Stimulated activated CD4-positive, alpha-beta T cell treated with anti-CD3 and anti-CD28 coated beads, Interleukin-1b, Interleukin-23, amount 100 ng/mL, for 48 hours (primary cell): ENCODE measurements at regions not wholly inside any gene's neighbourhood (a gene's known extent, or its start where the extent isn't known, plus 50 kb on each side); places are given as distances from the start of the nearest gene placed in this dataset.
A peak's percentile ranks its signal among the peaks of the same experiment; 100 is the strongest.

ENCODE experiments used
- DNase-seq: peaks from one replicate; pipeline ENCODE4 v3.0.0-alpha.2; 2020

DNA sequence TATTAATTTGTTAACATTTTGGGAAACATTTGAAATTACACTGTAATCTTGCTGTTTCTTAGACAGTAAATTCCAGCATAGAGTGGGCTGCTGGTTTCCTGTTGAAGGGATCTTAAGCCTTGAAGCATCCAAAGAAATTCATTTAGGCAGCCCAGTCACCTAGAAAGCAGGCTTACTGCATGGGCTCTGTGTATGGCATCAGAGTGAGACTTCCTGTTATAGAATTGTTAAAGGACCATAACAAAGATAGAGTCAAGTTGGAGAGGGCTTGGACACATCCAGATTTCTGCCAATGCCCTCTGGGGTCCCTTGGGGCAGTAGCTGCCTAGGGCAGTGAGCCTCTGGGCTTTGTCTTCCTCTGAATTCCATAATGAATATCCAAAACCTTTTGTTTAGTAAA is 149.2 kb downstream of the DYRK2 start:
- no peak for DNase-seq

DNA sequence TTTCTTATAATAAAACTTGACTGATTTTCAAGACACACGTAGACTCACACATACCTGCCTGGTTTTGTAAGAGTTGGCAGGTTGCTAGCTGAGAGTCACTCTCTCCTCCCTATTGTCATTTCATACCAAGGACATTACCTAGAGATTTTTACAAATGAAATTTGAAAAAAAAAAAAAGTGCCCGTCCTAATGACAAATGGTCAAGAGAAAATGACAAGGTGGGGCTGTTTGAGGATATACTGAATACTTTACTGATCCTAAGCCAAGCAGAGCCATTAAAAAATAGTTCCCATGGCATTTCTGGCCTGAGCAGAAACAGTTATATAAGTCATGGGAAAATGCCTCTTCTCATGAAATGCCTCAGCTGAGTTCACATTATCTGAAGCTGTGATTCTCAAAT is 150.2 kb downstream of the DYRK2 start:
- no peak for DNase-seq

DNA sequence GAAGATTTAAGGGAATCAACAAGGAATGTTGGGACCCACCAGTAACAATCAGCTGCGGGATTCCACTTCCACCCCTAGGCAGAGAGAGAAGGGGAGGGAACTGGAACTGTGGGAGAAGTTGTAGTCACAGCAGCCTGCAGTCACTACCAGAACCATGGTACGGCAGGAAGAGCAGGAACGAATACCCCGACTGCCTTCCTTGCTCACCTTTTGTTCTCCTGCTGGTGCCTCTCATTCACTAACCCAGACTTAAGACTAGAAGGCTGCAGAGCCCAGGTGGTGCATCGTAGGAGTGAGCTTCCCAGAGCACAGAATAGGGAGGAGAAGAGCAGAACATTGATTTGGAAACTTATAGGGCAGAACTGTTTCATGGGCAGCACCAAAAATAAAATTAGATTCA is 154.2 kb downstream of the DYRK2 start:
- no peak for DNase-seq

DNA sequence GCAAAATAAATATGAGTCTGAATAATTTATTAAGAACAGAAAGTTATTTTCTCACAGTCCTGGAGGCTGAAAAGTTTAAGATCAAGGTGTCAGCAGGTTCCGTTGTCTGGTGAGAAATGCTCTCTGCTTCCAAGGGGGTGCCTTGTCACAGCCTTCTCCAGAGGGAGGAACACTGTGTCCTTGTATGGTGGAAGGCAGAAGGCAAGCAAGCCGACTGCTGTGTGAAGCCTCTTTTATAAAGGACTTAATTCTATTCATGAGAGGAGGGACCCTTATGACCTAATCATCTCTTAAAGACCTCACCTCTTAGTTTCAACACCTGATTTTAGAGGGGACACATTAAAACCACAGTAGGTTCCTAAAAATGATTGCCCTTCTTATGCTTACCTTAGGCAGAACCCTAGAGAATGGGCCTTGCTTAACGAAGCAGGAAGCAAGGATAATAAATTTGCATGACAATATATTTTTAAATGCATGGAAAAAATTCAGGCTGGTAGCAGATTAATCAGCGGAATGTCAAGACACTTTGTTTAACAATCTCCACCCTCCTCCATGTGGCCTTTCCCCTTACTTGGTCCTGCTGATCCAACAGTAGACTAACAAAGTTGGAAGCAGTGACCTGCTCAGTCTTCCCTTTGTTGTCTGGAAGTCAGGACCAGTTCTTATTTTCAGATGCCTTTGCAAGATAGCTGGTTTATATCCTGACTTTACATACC is 154.9 kb downstream of the DYRK2 start:
- DNase-seq: no peak

DNA sequence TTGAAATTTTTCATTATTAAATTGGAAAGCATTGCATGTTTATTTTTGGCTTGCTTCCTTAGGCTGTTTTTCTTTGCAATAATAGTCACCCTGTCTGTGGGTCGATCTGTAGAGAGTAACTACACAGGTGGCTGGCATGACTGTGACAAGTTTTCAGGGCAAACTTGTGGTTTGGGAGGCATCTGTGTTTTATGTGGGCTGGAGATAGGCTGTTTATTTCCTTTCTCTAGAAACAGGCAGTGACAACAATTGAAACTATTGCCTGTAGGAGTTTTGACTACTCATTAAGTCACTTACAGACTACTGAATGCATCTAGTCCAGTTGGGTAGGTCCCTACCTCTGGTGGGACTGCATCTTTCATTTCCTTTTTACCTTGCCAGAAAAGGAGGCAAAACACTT is 155.6 kb downstream of the DYRK2 start:
- peak; percentile 75 for DNase-seq

DNA sequence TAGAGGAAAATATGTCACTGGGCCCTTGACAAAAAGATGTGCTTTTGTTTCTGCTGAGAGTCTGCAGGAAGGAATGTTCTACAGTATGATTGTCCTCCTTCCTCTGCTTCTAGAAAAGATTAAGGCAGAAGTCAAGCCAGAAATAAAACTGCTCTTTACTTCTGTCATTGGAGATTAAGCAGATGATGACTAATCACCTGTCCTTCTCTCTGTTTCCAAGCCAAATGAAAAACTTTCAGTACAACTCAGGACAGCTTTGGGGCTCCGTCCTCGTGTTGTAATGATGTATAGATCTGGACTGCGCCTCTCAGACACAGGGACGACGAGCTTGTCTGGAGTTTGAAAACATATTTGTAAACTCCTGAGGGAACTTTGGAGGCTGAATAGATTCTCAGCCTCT is 159.3 kb downstream of the DYRK2 start:
- no peak for DNase-seq

DNA sequence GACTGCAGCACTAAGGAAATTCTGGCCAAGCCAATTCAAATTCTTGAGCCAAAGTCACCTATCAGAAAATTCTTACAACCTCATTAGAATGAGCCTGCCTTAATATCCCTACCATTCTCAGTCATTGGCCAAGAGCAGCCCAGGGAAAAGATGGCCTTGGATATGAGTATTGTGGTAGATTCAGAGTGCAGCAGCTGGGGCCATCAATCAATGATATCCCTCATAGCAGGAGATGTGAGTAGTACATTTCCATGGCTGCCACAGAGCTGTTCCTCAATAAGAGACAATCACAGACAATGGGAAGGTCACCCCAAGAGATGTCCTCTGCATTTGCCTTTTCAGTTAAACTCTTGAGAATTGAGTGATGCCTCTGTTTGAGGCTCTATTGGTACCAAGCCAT is 161.6 kb downstream of the DYRK2 start:
- DNase-seq: no peak

DNA sequence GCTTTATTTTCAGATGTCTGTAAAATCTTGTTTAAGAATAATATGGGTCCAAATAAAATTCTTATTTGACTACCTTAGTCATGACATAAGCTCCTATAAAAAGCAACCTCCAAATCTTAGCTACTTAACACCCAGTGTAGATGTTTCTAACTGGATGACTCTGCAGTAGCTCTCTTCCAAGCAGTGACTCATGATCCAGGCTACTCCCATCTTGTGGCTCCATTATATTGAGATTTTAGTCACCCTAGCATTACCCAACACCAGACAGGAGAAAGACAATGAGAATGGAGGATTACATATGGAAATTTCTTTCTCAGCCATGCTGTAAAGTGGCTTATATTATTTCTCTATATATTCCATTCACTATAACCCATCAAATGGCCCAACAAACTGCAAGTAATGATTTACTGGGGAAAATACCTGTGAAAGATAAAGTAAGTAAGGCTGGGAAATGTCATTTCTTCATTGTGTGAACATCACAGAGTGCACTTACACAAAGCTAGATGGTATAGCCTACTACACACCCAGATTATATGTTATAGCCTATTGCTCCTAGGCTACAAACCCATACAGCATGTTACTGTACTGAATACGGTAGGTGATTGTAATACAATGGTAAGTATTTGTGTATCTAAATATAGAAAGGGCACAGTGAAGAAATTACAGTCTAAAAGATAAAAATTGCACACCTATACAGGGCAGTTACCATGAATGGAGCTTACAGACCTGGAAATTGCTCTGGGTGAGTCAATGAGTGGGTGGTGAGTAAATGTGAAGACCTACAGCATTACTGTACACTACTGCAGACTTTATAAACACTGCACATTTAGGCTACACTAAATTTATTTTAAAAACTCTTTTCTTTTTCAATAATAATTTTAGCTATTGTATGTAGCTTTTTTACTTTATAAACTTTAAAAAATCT is 163.2 kb downstream of the DYRK2 start:
- DNase-seq: no peak

DNA sequence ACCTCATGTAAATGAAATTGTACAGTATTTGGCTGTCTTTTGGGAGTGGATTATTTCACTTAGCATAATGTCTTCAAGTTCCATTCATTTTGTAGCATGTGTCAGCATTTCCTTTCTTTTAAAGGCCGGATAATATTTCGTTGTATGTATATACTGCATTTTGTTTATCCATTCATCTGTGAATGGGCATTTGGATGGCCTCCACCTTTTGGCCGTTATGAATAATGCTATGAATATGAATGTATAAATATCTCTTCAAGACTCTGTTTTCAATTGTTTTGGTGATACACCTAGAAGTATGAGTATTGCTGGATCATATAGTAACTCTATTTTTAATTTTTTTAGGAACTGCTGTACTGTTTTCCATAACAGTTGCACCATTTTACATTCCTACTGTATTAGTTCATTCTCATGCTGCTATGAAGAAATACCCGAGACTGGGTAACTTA is 164.9 kb downstream of the DYRK2 start:
- DNase-seq: no peak

DNA sequence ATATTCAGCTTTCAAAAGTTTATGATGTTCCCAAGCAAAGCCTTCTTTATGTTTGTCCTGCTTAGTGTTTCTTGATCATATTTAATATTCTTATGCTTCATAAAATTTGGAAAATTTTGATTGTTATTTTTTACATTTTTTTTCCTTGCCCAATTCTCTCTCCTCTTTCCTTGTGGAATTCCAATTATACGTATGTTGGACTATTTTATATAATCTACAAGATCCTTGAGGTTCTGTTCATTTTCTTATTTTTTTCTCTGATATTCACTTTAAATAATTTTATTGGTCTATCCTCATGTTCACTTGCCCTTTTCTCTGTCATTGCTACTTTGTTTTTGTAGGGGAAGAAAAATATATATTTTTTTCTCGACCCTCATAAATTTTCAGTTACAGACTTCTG is 167.7 kb downstream of the DYRK2 start:
- no peak for DNase-seq

DNA sequence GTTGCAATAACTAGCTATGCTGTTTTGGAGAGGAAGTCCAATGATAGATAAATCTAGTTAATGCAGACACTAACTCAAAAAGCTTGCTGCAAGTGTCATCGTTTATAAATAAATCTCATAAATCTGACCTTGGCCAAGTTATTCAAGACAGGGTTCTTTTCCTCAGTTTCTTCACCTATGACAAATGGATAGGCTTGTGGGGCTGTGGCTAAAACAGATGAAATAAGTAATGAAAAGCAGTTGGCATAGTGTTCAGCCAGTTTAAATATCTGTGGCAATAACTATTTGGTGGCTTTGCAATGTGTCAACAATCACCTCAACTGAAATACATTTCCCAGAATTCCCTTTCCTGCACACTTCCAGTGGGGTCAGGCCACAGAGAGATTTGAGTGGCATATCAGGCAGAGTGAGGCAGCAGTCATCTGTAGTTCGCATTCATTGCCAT is 169.9 kb downstream of the DYRK2 start:
- no peak for DNase-seq

DNA sequence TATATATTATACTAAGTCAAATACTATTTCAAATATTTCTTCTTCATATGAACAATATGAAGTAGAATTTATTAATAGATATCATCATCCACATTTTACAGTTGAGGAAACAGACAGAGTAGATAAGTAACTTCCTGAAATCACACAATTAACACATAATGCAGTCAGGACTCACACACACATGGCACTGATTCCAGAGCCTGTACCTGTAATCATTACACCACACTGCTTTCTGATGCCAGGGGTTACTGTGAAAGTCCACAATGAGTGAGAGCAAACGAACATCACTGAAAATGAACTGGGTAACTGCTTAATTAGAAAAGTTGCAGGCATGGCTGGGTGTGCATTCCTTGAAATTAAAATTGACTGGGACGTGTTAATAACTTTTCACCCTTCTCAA is 169.3 kb upstream of the IFNG-AS1 start:
- DNase-seq: no peak

DNA sequence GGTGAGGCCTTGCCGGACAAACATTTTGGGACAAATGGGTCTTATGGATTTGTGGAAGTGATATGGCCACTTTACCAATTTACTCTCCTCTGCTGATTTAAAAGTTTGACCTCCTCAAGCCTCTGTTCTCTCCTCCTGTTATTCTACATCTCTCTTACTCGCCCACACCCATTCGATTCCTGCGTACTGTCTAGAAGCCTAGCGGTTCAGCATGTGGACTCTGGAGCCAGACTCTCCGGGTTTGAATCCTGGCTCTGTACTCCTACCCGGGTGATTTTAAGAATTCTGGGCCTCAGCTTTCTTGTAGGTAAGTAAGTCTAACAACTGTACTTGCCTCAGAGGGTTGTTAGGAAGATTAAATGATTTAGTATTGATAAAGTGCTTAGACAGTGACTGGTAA is 168.6 kb upstream of the IFNG-AS1 start:
- no peak for DNase-seq

DNA sequence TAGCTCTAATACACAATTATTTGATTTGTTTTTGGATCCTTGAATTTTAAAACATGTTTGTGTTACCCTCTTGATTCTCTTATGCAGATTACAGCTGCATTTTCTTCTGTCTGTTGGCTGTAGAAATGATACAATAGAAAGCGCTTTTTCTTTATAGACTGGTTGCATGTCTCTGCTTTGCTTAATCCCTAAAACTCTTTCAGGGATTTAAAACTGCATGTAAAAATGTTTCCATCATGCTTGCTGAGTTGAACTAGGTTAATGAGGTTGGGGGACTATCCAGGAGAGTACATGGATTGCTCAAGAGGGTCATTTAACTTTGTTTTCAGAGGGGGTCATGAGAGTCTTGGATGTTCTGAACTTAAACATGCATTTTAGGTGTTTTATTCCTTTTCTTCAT is 166.4 kb upstream of the IFNG-AS1 start:
- DNase-seq: no peak

DNA sequence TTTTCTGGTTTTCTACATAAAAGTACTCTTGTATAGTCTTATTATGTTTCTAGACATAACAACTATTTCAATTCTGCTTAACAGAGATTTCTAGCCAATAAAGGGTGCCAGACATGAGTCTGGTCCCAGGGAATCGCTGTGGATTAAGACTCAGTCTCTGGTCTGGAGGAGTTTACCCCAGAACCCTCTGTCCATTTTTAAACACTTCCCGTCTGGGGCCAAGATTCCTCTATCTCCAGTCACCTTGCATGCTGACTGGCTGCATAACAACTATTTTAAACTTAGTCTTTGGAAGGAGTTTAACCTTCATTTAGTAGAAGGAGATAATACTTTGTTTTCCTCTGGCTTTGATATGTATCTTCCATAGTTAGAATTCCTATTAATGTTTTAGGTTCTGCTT is 163.1 kb upstream of the IFNG-AS1 start:
- no peak for DNase-seq

DNA sequence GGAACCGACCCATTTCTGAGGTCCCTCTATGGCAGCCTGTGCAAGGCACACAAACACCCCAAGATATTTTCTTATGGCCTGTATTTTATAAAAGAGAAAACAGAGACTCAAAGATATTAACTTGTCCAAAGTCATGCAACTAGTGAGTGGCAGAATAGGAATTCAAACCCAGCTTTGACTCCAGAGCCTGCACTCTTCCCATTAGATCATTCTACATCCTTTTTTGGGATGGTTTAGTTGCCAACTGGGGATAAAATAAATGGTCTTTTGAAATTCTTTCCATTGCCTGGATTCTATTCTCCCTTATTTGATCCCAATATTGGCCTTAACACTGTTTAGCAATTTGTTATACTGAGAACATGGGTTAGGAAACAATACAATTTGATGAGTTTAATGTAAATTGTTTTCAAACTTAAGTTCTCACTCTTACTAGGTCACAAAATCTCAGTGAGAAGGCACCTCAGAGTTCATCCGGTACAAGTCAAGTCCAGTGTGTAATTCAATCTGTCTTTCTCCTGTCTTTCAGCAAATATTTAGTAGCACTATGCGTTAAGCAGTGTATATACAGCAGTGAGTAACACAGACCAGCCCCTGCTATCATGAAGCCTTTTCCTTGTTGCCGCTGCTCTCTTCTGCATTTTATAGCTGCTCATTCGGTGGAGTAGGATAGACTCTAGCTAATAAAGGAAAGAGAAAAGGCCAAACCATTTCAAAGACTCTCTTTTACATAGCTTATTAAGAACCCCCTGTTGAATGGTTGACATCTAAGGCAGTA is 162.1 kb upstream of the IFNG-AS1 start:
- DNase-seq: no peak

DNA sequence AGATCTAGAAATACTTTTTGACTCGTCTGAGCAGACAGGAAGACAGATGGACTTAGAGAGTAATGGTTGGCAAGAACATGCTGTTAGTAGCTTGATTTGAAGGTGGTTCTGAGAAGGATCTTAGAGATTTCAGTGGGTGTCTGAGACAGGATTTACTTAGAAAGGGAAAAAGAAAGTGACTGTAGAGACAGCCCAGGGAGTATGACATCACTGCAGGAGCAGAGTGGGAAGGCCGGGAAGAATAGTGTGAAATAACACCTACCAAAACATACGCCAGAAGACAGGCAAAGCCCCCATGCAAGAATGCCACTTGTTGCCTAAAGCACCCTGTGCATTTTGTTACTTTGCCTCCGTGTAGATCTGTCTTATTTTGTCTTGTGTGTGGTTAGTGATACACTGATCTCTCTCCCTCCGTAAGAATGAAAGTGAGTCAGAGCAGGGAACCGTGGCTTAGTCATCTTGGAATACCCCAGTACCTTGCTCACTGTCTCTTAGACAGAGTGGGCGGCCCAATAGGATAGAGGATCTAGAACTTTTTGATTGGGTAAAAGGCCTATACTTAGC is 161.3 kb upstream of the IFNG-AS1 start:
- peak; percentile 79 for DNase-seq

DNA sequence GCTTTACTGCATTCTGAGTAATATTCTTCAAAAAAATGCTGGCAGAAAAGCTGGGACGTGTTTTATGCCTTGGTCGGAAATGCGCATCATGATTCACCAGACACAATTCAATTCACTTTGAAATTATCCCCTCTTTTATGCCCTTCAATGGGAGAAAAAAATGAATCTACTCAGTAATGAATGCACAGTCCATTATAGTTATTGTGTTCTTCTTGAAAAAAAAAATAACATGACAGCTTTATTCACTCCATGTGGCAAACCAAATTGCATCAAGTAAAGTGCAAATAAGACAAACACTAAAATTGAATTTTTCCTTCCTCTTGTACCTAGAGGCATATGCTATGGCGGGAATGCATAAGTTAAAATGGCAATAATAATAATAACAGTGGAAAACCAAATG is 159.4 kb upstream of the IFNG-AS1 start:
- DNase-seq: no peak

DNA sequence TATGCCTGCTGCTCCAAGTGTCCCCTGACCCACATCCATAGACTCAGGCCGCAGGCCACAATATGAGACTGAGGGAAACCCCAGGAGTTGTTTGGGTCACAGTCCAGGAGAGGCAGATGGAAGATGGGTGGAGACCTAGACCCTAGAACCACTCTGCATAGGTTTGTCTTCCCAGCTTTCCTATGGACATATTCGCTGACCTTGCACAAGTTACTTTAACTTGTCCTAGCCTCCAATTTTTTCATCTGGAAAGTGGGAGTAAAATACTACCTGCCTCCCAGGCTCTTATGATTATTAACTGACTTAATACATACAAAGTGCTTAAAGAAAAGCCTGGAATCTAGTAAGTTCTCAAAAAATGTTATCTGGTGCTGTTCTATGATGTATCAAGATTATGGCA is 157.1 kb upstream of the IFNG-AS1 start:
- DNase-seq: no peak

DNA sequence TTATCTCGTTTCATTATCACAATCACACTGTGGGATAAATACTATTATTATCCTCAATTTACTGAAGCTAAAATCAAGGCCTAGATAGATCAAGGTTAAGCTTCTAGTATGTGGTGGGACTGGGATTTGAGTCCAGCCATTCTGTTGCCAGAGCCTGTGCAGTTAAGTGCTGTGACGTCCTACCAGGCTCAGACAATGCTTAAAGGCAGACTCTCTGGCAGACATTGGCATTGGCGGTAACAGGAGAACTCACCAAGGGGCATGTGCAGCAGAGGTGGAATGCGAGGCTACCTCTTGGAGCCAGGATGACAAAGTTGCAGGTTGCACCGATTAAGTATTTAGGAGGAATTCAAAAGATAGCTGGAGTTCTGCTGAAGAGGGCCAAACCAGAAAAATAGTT is 155.6 kb upstream of the IFNG-AS1 start:
- no peak for DNase-seq

DNA sequence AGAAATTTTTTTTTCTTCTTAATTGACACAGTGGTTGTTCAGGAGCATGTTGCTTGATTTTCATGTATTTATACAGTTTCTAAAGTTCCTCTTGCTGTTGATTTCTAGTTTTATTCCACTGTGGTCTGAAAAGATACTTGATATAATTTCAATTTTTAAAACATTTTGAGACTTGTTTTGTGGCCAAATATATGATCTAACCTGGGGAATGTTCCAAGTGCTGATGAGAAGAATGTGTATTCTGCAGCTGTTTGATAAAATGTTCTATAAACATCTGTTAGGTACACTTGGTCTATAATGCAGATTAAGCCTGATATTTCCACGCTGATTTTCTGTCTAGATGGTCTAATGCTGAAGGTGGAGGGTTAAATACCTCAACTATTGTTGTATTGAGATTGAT is 151.4 kb upstream of the IFNG-AS1 start:
- no peak for DNase-seq

DNA sequence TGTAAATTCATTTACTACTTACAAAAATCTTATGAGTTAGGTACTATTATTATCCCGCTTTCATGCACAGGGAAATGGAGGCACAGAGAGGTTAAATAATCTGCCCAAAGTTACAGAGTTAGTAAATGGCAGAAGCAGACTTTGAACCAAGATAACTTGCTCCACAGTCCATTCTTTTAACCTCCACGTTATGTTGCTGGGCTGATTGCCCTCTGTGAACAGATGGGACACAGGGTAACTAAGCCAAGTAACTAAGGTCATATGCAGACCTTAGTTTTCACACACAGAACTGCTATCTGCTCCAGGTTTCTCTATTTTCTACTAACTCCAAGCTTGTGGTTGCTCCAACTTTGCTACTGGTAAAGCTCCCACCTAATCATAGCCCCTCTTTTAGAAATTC is 147.1 kb upstream of the IFNG-AS1 start:
- no peak for DNase-seq

DNA sequence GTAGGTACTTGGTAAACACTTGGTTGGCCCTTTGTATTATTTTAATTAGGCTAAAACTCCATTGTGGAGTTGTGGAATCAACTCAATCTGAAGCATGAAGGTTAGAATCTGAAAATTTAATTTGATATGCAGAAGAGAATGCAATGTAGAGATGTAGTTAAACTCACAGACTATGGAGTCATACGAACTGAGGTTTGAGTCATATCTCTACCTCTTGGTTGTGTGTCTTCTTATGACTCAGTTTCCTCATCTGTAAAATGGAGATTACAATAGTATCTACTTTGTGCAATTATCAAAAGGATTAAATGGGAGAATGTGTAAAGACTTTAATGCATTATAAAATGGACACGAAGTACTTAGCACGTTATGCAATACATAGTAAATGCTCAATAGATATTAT is 146.0 kb upstream of the IFNG-AS1 start:
- DNase-seq: no peak
